ENCODE measurements at regions not wholly inside any gene's neighbourhood (a gene's known extent, or its start where the extent isn't known, plus 50 kb on each side); places are given as distances from the start of the nearest gene placed in this dataset.

DNA sequence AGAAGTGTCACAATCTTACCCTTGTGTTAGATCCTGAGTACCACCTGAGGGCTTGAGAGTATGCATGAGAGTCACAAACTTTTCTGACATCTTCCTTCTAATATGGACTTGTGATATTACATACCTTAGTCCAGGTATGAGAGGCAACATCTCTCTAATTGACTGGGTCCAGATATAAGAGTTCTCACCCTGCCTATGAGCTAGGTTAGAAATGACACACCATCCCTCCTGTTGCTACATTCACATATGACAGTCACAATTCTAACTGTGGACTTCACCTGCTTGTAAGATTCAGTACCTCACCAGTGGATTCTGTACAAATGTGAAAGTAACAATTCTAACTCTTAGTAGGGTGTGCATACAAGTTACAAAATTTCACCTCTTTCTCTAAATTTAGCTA lies 245.2 kb downstream of the RPS4Y2 start:
- no peak overlapping the region for H3K4me3 ChIP-seq (replicated peaks in 1 of 2; ENCODE audit: low read depth in 2 of 2, low read length in 2 of 2)

DNA sequence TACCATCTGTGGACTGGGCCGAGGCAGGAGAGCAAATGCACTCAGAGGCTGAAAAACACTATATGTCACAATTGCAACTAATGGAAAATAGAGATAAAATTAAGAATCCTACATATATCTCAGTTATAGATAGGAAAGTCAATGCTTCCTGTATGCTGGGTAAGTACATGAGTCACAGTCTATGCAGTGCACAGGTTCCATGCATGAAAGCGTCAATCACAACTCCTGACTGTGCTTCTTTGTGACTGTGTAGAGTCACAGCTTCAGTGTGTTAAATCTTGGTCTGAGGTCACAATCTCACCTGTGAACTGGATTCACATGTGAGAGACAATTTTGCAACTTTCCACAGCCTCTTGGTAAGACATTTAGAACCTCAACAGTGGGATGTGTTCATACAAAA lies 247.2 kb downstream of the RPS4Y2 start:
- DNase-seq (ENCODE audit: low read depth in 2 of 2) = no peak

More for the DNA sequence above, 245.2 kb downstream of the RPS4Y2 start:
- TF ChIP-seq, protein P1, sequence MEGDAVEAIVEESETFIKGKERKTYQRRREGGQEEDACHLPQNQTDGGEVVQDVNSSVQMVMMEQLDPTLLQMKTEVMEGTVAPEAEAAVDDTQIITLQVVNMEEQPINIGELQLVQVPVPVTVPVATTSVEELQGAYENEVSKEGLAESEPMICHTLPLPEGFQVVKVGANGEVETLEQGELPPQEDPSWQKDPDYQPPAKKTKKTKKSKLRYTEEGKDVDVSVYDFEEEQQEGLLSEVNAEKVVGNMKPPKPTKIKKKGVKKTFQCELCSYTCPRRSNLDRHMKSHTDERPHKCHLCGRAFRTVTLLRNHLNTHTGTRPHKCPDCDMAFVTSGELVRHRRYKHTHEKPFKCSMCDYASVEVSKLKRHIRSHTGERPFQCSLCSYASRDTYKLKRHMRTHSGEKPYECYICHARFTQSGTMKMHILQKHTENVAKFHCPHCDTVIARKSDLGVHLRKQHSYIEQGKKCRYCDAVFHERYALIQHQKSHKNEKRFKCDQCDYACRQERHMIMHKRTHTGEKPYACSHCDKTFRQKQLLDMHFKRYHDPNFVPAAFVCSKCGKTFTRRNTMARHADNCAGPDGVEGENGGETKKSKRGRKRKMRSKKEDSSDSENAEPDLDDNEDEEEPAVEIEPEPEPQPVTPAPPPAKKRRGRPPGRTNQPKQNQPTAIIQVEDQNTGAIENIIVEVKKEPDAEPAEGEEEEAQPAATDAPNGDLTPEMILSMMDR (IDR thresholded peaks at IDR 0.05; ENCODE audit: low read depth, low read length) = no peak
- DNase-seq (ENCODE audit: low read depth in 2 of 2) = no peak

DNA sequence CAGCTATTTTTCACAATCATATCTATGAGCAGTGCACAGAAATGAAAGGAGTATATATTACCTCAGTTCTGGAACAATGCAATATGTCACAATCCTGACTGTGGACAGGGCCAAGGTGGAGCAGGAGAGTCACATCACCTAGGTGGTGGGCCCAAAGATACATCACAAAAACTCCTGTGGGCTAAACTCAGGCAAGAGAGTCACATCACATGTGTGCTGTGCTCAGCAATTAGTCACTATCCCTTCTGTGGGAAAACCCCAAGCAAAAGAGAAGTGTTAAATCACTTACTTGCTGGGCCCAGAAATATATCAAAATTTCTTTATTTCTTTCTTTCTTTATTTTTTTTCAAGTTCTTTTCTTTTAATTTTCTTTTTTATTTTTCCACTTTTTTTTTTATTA lies 249.6 kb downstream of the RPS4Y2 start:
- no peak for DNase-seq (ENCODE audit: low read depth in 2 of 2)
- no peak overlapping the region for H3K4me3 ChIP-seq (replicated peaks in 1 of 2; ENCODE audit: low read depth in 2 of 2, low read length in 2 of 2)
- TF ChIP-seq, protein P1 (IDR thresholded peaks at IDR 0.05; ENCODE audit: low read depth, low read length) = no peak

More for the DNA sequence above, 247.2 kb downstream of the RPS4Y2 start:
- no peak overlapping the region for H3K4me3 ChIP-seq (replicated peaks in 1 of 2; ENCODE audit: low read depth in 2 of 2, low read length in 2 of 2)
- TF ChIP-seq, protein P1 (IDR thresholded peaks at IDR 0.05; ENCODE audit: low read depth, low read length) = no peak

DNA sequence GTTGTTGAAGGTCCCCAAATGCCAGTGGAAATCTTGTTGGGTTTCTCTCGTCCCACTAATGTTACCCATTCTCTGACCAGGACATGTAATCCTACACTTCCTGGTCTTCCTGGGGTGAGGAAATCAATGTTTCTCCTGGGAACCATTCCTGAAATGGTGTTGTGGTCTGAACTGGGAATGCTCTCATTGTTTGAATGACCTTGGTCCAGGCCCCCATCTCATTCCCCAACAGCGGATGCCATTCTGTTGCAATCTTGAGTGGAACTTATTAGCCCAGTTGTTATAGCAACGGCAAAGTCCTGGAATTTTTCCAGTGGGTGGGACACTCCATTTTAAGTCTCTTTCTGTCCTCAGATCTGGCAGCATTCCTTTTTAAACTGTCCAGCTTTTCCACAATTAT lies 265.9 kb downstream of the RPS4Y2 start:
- no peak for DNase-seq (ENCODE audit: low read depth in 2 of 2)
- TF ChIP-seq, protein P1 (IDR thresholded peaks at IDR 0.05; ENCODE audit: low read depth, low read length) = no peak

DNA sequence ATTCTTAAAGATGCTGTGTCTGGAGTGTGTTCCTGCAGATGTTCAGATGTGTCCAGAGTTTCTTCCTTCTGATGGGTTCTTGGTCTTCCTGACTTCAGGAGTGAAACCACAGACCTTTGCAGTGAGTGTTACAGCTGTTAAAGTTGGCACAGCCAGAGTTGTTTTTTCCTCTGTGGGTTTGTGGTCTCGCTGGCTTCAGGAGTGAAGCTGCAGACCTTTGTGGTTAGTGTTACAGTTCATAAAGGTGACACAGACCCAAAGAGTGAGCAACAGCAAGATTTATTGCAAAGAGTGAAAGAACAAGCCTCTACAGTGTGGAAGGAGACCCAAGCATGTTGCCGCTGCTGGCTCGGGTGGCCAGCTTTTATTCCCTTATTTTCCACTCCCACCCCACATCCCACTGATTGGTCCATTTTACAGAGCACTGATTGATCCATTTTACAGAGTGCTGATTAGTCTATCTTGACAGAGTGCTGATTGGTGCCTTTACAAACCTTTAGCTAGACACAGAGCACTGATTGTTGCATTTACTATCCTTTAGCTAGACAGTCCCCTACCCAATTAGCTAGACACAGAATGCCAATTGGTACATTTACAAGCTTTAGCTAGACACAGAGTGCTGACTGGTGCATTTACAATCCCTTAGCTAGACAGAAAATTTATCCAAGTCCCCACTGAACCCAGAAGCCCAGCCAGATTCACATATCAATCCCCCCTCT lies 266.6 kb downstream of the RPS4Y2 start:
- DNase-seq (ENCODE audit: low read depth in 2 of 2) = peak in 1 of 2 donors; percentile 0
- H3K4me3 ChIP-seq (replicated peaks in 1 of 2; ENCODE audit: low read depth in 2 of 2, low read length in 2 of 2) = no peak overlapping the region
- TF ChIP-seq, protein P1 (IDR thresholded peaks at IDR 0.05; ENCODE audit: low read depth, low read length) = no peak

More for the DNA sequence above, 265.9 kb downstream of the RPS4Y2 start:
- no peak overlapping the region for H3K4me3 ChIP-seq (replicated peaks in 1 of 2; ENCODE audit: low read depth in 2 of 2, low read length in 2 of 2)

DNA sequence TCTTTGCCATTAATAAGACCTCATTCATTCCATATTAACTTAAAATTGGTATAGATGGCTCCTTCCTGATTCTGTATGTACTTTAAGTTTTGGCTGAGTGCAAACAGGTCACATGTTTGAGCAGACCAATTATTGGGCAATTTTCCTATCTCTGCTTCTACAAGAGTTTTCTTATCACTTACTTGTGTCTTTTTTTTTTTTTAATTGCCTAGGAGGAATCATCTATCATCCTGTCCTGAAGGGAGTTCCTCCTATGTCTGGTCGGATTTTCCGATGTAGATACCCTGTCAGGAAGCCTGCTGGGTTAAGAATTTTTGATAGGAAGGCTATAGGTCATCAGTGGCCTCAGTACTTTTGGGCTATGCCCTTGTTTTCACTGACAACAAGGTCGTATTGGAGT lies 268.0 kb downstream of the RPS4Y2 start:
- no peak overlapping the region for H3K4me3 ChIP-seq (replicated peaks in 1 of 2; ENCODE audit: low read depth in 2 of 2, low read length in 2 of 2)
- DNase-seq (ENCODE audit: low read depth in 2 of 2) = no peak
- TF ChIP-seq, protein P1 (IDR thresholded peaks at IDR 0.05; ENCODE audit: low read depth, low read length) = no peak

DNA sequence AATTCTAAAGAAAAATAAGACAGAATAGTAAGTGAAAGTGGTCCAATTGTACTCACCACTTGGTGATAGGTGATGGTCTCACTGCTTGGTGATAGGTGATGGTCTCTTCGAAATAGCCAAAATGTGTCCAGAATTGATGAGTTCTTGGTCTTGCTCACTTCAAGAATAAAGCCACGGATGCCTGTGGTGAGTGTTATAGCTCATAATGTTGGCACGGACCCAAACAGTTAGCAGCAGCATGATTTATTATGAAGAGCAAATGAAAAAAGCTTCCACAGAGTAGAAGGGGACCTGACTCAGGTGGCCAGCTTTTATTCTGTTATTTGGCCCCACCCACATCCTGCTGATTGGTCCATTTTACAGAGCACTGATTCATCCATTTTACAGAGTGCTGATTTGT lies 272.6 kb downstream of the RPS4Y2 start:
- TF ChIP-seq, protein P1 (IDR thresholded peaks at IDR 0.05; ENCODE audit: low read depth, low read length) = no peak
- no peak overlapping the region for H3K4me3 ChIP-seq (replicated peaks in 1 of 2; ENCODE audit: low read depth in 2 of 2, low read length in 2 of 2)
- no peak for DNase-seq (ENCODE audit: low read depth in 2 of 2)
